IMR-90 (cell line): ENCODE measurements at regions not wholly inside any gene's neighbourhood (a gene's known extent, or its start where the extent isn't known, plus 50 kb on each side); places are given as distances from the start of the nearest gene placed in this dataset.

Experiments used
- ATAC-seq: fragments of 200-7000 bp; cut with Tn5 transposase; 2 replicates; pipeline ENCODE4 v1.9.1; 2020; ENCODE audit warnings: low read depth, mild to moderate bottlenecking, moderate library complexity
- BruUV-seq: library from RNA; stranded (reverse); fragments of 400-500 nt; replicated peaks from 2 replicates; lab custom pipeline; 2021; lab: Mats Ljungman, UMichigan
- CTCF ChIA-PET: fragments of 300-600 bp; formaldehyde crosslinking; extraction: SDS; loops from one replicate; lab custom pipeline; 2021; ENCODE audit warnings: antibody characterized with exemption; lab: Yijun Ruan, JAX
- POLR2A ChIA-PET: fragments of 300-600 bp; sonication (Branson Sonifier 250); formaldehyde crosslinking; loops from one replicate; lab custom pipeline; 2022; ENCODE audit warnings: antibody characterized with exemption; ENCODE audit not compliant: unreplicated experiment; lab: Charles Lee
- DNase-seq: peaks from one replicate; pipeline ENCODE4 v3.0.0; 2013
- H2AFZ ChIP-seq: replicated peaks from 2 replicates; pipeline ENCODE3; 2013; ENCODE audit warnings: low read length, mild to moderate bottlenecking; ENCODE audit not compliant: poor library complexity
- H2AK5ac ChIP-seq: 2 replicates; pipeline ENCODE4 v1.6.1; 2013; ENCODE audit warnings: low read depth, low read length, inconsistent platforms
- H2AK9ac ChIP-seq: replicated peaks from 2 replicates; pipeline ENCODE3; 2013; ENCODE audit warnings: mild to moderate bottlenecking, low read depth, low read length, moderate library complexity; ENCODE audit not compliant: poor library complexity
- H2BK120ac ChIP-seq: 2 replicates; pipeline ENCODE4 v1.6.1; 2013; ENCODE audit warnings: low read depth, low read length, inconsistent platforms
- H2BK15ac ChIP-seq: 3 replicates; pipeline ENCODE4 v1.6.1; 2013; ENCODE audit warnings: low read depth, low read length, inconsistent platforms
- H2BK20ac ChIP-seq: 2 replicates; pipeline ENCODE4 v1.6.1; 2013; ENCODE audit warnings: low read depth, mild to moderate bottlenecking, inconsistent platforms, low read length, moderate library complexity
- H2BK5ac ChIP-seq: 2 replicates; pipeline ENCODE4 v1.6.1; 2013; ENCODE audit warnings: mild to moderate bottlenecking, low read depth, low read length, inconsistent platforms; ENCODE audit not compliant: poor library complexity, severe bottlenecking
- H3K14ac ChIP-seq: replicated peaks from 2 replicates; pipeline ENCODE4 v1.6.1; 2013; ENCODE audit warnings: low read depth, low read length, inconsistent platforms
- H3K18ac ChIP-seq: 2 replicates; pipeline ENCODE4 v1.6.1; 2013; ENCODE audit warnings: low read depth, low read length, control low read depth
- H3K23ac ChIP-seq: 2 replicates; pipeline ENCODE4 v1.6.1; 2013; ENCODE audit warnings: low read depth, low read length, inconsistent platforms
- H3K27ac ChIP-seq: 2 replicates; pipeline ENCODE4 v1.5.1; 2013; ENCODE audit warnings: mild to moderate bottlenecking, control low read depth, low read length; ENCODE audit not compliant: insufficient read depth
- H3K27me3 ChIP-seq: 2 replicates; pipeline ENCODE4 v1.6.1; 2013; ENCODE audit warnings: low read length; ENCODE audit not compliant: control insufficient read depth, insufficient read depth
- H3K36me3 ChIP-seq: 2 replicates; pipeline ENCODE4 v1.6.1; 2013; ENCODE audit warnings: low read length, mixed read lengths; ENCODE audit not compliant: control insufficient read depth, insufficient read depth
- H3K4ac ChIP-seq: 2 replicates; pipeline ENCODE4 v1.6.1; 2013; ENCODE audit warnings: low read depth, low read length, inconsistent platforms
- H3K4me1 ChIP-seq: 2 replicates; pipeline ENCODE4 v1.6.1; 2013; ENCODE audit warnings: low read length, mixed read lengths; ENCODE audit not compliant: control insufficient read depth, insufficient read depth
- H3K4me2 ChIP-seq: 2 replicates; pipeline ENCODE4 v1.6.1; 2013; ENCODE audit warnings: low read depth, mild to moderate bottlenecking, control low read depth, low read length, moderate library complexity
- H3K4me3 ChIP-seq: 2 replicates; pipeline ENCODE4 v1.5.1; 2013; ENCODE audit warnings: low read depth, mild to moderate bottlenecking, control low read depth, low read length, moderate library complexity; ENCODE audit not compliant: insufficient read depth
- H3K56ac ChIP-seq: 2 replicates; pipeline ENCODE4 v1.6.1; 2013; ENCODE audit warnings: low read length, inconsistent platforms; ENCODE audit not compliant: insufficient read depth; ENCODE audit errors: extremely low read depth
- H3K79me1 ChIP-seq, 2 experiments: 2 replicates each; pipeline ENCODE4 v1.6.1; 2013; ENCODE audit warnings: low read length in 2 of 2, inconsistent platforms in 1 of 2, low read depth in 1 of 2
- H3K9ac ChIP-seq: 2 replicates; pipeline ENCODE4 v1.6.1; 2013; ENCODE audit warnings: low read depth, low read length, control low read depth
- H3K9me1 ChIP-seq: 2 replicates; pipeline ENCODE4 v1.6.1; 2013; ENCODE audit warnings: low read length, inconsistent platforms; ENCODE audit not compliant: insufficient read depth
- H3K9me3 ChIP-seq: 2 replicates; pipeline ENCODE4 v1.6.1; 2013; ENCODE audit warnings: low read length; ENCODE audit not compliant: control insufficient read depth, insufficient read depth
- H4K20me1 ChIP-seq: 2 replicates; pipeline ENCODE4 v1.6.1; 2013; ENCODE audit warnings: low read length, inconsistent platforms; ENCODE audit not compliant: insufficient read depth
- H4K5ac ChIP-seq: 2 replicates; pipeline ENCODE4 v1.6.1; 2013; ENCODE audit warnings: mild to moderate bottlenecking, low read depth, low read length, control low read depth
- H4K8ac ChIP-seq, 2 experiments: 2 replicates each; pipeline ENCODE4 v1.6.1; 2013; ENCODE audit warnings: low read depth in 2 of 2, low read length in 2 of 2, control low read depth in 1 of 2, inconsistent platforms in 1 of 2
- H4K91ac ChIP-seq: 2 replicates; pipeline ENCODE4 v1.6.1; 2013; ENCODE audit warnings: low read depth, low read length, inconsistent platforms; ENCODE audit not compliant: insufficient read depth
- CEBPB ChIP-seq: IDR thresholded peaks from 2 replicates; pipeline ENCODE4 v1.6.1; 2012; ENCODE audit warnings: low read depth, low read length, improper control_type of control experiment
- FOS ChIP-seq: fragments of 150-350 bp; IDR thresholded peaks from 2 replicates; pipeline ENCODE4 v1.6.1; 2016; ENCODE audit warnings: low read depth, low read length
- MAZ ChIP-seq: IDR thresholded peaks from 2 replicates; pipeline ENCODE4 v1.6.1; 2012; ENCODE audit warnings: low read depth, mild to moderate bottlenecking, low read length, improper control_type of control experiment, moderate library complexity, borderline replicate concordance
- NFE2L2 ChIP-seq: fragments of 150-350 bp; IDR thresholded peaks from 2 replicates; pipeline ENCODE4 v1.6.1; 2016; ENCODE audit warnings: low read depth, mild to moderate bottlenecking, low read length
- POLR2A ChIP-seq: IDR thresholded peaks from 2 replicates; pipeline ENCODE4 v1.6.1; 2012; ENCODE audit warnings: mild to moderate bottlenecking, low read depth, low read length
- RAD21 ChIP-seq: IDR thresholded peaks from 2 replicates; pipeline ENCODE4 v1.6.1; 2012; ENCODE audit warnings: low read length, improper control_type of control experiment
- RCOR1 ChIP-seq: IDR thresholded peaks from 2 replicates; pipeline ENCODE4 v1.6.1; 2012; ENCODE audit warnings: mild to moderate bottlenecking, low read length, improper control_type of control experiment; ENCODE audit not compliant: insufficient replicate concordance
- SMC3 ChIP-seq: fragments of 150-350 bp; IDR thresholded peaks from 2 replicates; pipeline ENCODE4 v1.6.1; 2016; ENCODE audit warnings: low read depth, mild to moderate bottlenecking, antibody characterized with exemption, low read length, moderate library complexity
- WGBS, 2 experiments: methylation state at CpG; one replicate each; pipeline versions ENCODE4 v1.1.5 to v1.1.7; 2013; ENCODE audit warnings: missing lambda C conversion rate in 2 of 2; ENCODE audit not compliant: insufficient read length in 1 of 2; ENCODE audit errors: extremely low coverage in 2 of 2; 5-methylcytosine and 5-hydroxymethylcytosine counted together
- dilution Hi-C: fragments of 300-500 bp; cut with HindIII; formaldehyde crosslinking; loops from one replicate; pipeline ENCODE4 v1.14.3; 2018; ENCODE audit warnings: low sequenced_read_pairs; ENCODE audit not compliant: unreplicated experiment
- in situ Hi-C: fragments of 300-500 bp; cut with MboI; formaldehyde crosslinking; loops from 3 replicates; pipeline ENCODE4 v1.14.3; 2019; ENCODE audit warnings: low sequenced_read_pairs, inconsistent platforms, mixed read lengths
- intact Hi-C: fragments of 100-400 bp; cut with micrococcal nuclease; formaldehyde crosslinking; loops from 2 replicates; pipeline ENCODE4 v1.10.0; 2022
- TF ChIP-seq, protein P1 (sequence below): fragments of 150-350 bp; IDR thresholded peaks from 2 replicates; pipeline ENCODE4 v1.6.1; 2017; ENCODE audit warnings: mild to moderate bottlenecking, antibody characterized with exemption, low read length, low read depth
- TF ChIP-seq, protein P2 (sequence below): conservative IDR thresholded peaks from 2 replicates; pipeline ENCODE4 v1.5.1; 2012; ENCODE audit warnings: mild to moderate bottlenecking, low read depth, low read length, improper control_type of control experiment

DNA sequence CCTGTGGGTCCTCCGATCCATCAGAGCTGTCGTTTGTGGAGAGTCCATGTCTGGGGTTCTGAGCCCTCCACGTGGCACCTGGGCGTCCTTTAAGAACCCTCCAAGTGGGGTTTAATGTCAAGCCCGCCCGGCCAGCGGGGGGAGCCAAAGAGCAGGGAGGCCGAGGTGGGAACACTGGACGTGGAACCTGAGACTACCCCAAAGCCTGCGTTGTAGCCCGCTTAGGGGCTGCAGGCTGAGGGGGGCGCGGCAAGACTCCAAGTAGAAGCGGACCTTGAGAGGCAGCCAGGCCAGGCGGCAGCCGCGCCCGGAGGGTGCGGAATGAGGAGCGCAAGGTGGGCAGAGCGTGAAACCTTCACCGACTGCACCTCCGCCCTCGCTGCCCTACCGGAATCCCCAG lies 126.2 kb upstream of the ATP10A start:
- no peak overlapping the region for H2BK5ac ChIP-seq
- H2AK9ac ChIP-seq, result no peak overlapping the region
- in situ Hi-C loops (no loop called here), intact Hi-C loops (no loop called here), dilution Hi-C loops (no loop called here)
- no peak overlapping the region for H4K5ac ChIP-seq
- no peak overlapping the region for H3K4me3 ChIP-seq
- H3K9ac ChIP-seq, result no peak overlapping the region
- TF ChIP-seq, protein P1, sequence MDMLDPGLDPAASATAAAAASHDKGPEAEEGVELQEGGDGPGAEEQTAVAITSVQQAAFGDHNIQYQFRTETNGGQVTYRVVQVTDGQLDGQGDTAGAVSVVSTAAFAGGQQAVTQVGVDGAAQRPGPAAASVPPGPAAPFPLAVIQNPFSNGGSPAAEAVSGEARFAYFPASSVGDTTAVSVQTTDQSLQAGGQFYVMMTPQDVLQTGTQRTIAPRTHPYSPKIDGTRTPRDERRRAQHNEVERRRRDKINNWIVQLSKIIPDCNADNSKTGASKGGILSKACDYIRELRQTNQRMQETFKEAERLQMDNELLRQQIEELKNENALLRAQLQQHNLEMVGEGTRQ, result no peak
- TF ChIP-seq FOS, result no peak
- TF ChIP-seq CEBPB, result no peak
- TF ChIP-seq MAZ, result no peak
- TF ChIP-seq, protein P2, sequence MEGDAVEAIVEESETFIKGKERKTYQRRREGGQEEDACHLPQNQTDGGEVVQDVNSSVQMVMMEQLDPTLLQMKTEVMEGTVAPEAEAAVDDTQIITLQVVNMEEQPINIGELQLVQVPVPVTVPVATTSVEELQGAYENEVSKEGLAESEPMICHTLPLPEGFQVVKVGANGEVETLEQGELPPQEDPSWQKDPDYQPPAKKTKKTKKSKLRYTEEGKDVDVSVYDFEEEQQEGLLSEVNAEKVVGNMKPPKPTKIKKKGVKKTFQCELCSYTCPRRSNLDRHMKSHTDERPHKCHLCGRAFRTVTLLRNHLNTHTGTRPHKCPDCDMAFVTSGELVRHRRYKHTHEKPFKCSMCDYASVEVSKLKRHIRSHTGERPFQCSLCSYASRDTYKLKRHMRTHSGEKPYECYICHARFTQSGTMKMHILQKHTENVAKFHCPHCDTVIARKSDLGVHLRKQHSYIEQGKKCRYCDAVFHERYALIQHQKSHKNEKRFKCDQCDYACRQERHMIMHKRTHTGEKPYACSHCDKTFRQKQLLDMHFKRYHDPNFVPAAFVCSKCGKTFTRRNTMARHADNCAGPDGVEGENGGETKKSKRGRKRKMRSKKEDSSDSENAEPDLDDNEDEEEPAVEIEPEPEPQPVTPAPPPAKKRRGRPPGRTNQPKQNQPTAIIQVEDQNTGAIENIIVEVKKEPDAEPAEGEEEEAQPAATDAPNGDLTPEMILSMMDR, result no peak
- no peak for TF ChIP-seq NFE2L2
- no peak for TF ChIP-seq RAD21
- no peak for TF ChIP-seq SMC3
- TF ChIP-seq RCOR1, result no peak
- TF ChIP-seq POLR2A, result no peak
- H3K79me1 ChIP-seq, result no peaks in the 10 kb centered on the region
- H3K18ac ChIP-seq, result no peak overlapping the region
- DNase-seq, result no peak
- H3K27ac ChIP-seq, result no peak overlapping the region
- ATAC-seq, result no peak
- no peak overlapping the region for H2AFZ ChIP-seq
- no peak overlapping the region for H4K8ac ChIP-seq
- H2AK5ac ChIP-seq, result no peak overlapping the region
- H3K4me2 ChIP-seq, result no peak overlapping the region
- H3K36me3 ChIP-seq, result no peaks in the 10 kb centered on the region
- ChIA-PET POLR2A (no interaction called here), CTCF (no interaction called here)
- H2BK15ac ChIP-seq, result no peak overlapping the region
- no peaks in the 10 kb centered on the region for H3K9me1 ChIP-seq
- no peak overlapping the region for H3K23ac ChIP-seq
- no peak overlapping the region for H4K91ac ChIP-seq
- H3K14ac ChIP-seq, result no peak overlapping the region
- H3K56ac ChIP-seq, result no peak overlapping the region
- no TSS peak for BruUV-seq
- no peaks in the 10 kb centered on the region for H3K4me1 ChIP-seq
- no peaks in the 10 kb centered on the region for H3K27me3 ChIP-seq
- 87% methylated on average over 11 of the region's 25 CpGs; no CpG with 5 or more reads in 1 of the 2 experiments for WGBS, 2 experiments
- no peaks in the 10 kb centered on the region for H3K9me3 ChIP-seq
- no peak overlapping the region for H2BK20ac ChIP-seq
- no peak overlapping the region for H3K4ac ChIP-seq
- H2BK120ac ChIP-seq, result no peak overlapping the region
- H4K20me1 ChIP-seq, result no peaks in the 10 kb centered on the region
